MV-4-11 (cell line): ENCODE measurements at regions not wholly inside any gene's neighbourhood (a gene's known extent, or its start where the extent isn't known, plus 50 kb on each side); places are given as distances from the start of the nearest gene placed in this dataset.

ENCODE experiments used
- DNase-seq: peaks from one replicate; lab custom pipeline; 2025; lab: John Stamatoyannopoulos, UW

DNA sequence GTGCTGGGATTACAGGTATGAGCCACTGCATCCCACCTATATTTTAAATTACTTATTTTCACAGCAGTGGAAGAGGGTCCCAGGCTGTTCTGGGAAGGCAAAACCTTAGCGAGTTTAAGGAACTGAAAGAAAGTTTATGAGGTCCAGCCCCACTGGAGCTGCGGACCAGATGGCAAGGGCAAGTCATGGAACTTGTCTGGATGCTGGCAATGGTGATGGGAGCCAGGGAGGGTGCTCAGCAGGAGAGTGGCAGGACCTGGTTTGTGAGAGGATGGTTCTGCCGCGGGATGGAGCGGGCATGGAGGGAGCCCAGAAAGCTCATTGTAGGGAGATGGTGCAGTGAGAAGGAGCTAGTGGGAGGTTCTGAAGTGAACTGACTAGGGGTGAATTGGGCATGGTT lies 50.6 kb upstream of the SLC45A1 start:
- DNase-seq, result peak; percentile 23

DNA sequence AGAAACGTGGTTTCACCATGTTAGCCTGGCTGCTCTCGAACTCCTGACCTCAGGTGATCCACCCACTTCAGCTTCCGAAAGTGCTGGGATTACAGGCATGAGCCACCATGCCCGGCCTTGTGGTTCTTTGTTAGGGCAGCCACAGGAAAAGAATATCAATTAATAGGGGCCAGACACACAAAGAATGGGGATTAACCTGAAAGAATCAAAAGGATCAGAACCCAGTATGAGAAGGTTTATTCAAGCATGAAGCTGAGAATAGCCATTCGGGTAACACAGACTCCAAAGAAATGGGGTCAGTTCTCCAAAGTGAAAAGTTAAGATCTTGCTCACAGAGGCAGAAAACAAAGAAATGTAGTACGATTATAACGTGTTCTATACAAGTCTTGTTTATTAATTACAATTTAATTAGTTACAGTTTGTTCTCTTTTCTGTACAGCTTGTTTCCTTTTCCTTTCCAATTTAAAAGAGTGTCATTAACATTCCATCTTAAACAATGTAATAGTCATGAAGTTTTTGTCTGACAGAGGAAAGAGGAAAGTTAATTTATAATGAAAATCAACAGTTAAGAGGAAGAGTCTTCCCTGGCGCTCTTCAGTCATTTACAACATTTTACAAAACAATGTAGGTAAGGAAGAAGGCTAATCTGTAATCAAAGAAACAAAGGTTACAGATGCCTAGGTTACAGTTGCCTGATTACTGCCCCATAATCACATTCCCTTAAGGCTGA lies 51.3 kb upstream of the SLC45A1 start:
- DNase-seq, result no peak

DNA sequence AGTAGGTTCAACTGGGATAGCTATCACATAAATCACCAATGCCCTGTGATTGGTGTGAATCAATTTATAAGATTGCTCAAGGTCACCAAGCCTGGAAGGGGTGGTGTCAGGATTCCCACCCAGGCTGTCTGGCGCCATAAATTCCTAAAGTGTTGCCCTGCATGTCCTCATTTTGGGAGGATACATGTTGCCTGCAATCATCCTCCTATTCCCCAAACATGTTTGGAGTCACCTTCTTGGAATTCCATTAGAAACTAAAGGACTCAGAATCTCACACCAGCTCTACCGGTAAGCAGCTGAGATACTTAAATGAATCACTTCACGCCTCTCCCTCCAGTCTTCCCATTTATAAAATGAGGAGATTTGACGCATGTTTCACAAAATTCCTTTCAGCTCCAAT lies 54.1 kb upstream of the SLC45A1 start:
- no peak for DNase-seq

DNA sequence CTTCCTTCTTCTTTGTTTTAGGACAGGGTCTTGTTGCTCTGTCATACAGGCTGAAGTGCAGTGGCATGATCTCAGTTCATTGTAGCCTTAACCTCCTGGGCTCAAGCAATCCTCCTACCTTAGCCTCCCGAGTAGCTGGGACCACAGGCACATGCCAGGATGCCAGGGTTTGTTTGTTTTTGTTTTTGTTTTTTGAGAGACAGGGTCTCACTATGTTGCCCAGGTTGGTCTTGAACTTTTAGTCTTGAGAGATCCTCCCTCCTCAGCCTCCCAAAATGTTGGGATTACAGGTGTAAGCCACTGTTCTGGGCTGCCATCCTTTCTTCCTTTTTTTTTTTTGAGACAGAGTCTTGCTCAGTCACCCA lies 56.5 kb upstream of the SLC45A1 start:
- no peak for DNase-seq

DNA sequence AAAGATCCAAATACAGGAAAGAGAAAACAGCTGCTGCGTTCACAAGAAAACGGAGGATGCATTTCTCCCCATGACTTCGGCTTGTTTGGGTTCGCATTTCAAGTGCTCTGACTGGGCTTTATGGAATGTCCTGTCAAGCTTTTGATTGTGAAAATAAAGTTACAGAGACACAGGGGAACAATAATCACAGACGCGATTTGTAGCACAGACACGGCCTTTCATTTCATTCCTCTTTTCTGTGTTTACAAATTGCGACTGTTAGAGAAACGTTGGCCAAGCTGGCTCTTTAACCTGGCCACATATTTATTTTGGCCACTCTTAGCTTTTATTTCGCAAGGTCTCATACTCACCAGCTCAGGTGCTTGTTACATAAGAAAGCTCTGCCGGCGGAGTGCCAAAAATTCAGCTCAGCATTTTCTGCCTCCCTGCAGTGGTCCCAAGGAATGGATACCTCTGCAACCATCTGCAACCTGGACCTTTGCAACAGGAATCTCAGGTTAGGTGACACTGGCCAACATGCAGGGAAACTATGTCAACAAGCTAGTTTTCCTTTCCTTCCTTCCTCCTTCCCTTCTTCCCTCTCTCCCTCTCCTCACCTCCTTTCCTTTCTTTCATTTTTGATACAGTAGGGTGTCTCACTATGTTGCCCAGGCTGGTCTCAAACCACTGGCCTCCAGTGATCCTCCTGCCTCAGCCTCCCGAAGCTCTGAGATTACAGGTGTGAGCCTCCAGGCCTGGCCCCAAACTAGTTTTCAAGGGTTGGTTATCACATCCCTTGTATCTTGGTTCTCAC lies 58.2 kb upstream of the SLC45A1 start:
- DNase-seq, result no peak

DNA sequence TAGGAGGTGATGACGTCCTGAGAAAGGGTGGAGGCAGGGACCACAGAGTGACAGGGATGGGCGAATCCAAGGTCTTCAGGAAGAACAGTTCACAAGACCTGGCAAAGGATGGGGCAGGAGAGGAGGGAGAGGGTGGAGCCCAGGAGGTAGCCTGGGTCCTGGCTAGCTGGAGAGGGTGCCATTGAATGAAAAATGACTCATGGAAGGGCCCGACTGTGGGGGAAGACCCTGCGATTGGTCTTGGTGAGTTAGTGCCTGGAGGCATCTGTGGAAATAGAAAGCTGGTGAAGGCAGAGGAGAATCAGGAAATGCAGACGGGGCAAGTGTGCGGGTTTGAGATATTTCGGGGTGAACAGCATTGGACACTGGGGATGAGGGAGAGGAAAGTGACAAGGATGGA lies 60.3 kb upstream of the SLC45A1 start:
- DNase-seq, result no peak

DNA sequence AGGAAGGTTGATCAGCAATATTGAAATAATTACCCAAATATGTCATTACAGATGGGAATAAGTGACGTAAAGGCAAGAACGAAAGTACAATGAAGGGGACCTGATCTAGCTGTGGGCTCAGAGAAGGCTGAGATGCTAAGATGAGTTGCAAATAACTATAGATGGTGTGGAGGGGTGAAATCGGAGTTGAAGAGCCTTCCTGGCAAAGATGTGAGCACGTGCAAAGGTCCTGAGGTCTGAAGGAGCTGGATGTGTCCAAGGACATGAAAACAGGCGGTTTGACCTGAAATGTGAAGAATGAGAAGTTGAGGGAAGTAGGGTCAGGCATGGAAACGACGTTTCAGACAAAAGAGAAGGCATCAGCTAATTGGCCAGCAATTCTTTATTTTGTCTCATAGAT lies 61.6 kb upstream of the SLC45A1 start:
- no peak for DNase-seq

DNA sequence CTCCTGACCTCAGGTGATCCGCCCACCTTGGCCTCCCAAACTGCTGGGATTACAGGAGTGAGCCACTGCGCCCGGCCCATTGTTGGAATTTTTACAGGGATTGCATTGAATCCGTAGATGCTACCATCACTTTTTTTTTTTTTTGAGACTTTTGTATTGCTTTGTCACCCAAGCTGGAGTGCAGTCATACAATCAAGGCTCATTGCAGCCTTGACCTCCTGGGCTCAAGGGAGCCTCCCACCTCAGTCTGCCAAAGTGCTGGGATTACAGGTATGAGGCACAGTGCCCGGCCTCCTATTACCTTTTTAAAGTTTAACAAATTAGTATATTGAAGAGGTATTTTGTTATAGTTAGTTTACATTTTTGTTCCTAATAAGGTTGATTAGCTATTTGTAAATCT lies 62.2 kb upstream of the SLC45A1 start:
- no peak for DNase-seq

DNA sequence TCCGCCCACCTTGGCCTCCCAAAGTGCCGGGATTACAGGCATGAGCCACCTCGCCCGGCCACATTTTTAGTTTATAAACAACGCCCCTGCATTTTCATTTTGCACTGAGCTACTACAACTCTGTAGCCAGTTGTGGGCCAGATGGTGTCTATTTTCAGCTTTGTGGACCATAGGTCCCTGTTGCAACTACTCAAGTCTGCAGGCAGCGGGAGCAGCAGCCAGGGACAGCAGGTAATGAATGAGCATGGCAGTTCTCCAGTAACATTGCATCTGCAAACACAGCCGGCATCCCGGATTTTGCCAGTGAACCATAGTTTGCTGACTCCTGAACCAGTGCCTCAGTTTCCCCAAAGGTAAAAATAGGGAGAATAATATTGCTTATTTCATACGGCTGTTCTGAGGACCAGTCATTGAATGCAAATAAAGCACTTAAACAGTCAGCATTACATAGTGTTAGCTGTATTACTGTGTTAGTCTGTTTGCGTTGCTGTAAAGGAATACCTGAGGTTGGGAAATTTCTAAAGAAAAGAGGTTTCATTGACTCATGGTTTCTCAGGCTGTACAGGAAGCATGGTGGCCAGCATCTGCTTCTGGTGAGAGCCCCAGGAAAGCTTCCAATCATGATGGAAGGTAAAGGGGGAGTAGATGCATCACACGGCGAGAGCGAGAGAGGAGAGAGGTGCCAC lies 65.5 kb upstream of the SLC45A1 start:
- no peak for DNase-seq

DNA sequence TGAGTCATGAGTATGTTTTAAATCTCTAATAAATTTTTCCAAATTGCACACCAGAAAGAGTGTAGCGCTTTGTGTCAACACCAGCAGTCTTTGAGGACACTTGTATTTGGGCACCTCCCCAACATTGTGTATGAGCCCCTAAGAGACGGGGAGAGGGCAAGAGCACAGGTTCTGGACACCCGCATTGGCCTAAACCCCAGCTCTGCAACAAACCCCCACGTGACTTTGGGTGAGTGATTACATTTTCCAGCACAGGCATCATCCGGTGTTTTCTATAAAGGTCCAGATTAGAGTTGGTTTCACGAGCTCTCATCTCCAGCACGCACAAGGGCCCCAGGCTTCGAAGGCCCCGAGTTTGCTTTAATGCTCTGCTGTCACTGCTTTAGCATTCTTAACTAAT lies 66.3 kb upstream of the SLC45A1 start:
- DNase-seq, result no peak

DNA sequence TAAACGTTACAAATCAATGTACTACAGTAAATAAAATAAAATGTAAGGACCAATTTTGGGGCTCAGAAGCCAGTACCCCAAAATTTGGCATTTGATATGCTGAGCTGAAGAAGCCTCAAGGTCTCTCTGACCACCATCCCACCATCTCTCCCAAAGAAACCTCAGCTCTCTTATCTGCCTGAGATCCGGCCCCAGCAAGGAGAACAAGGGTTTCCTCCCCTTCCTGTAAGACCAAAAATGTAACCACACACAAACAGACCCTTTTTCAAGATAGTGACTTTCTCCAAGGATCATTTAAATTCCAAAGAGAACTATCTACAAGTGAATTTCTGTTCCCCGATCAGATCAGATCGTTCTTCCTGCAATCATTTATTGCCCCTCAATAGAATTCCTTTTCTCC lies 68.1 kb upstream of the SLC45A1 start:
- DNase-seq, result no peak

DNA sequence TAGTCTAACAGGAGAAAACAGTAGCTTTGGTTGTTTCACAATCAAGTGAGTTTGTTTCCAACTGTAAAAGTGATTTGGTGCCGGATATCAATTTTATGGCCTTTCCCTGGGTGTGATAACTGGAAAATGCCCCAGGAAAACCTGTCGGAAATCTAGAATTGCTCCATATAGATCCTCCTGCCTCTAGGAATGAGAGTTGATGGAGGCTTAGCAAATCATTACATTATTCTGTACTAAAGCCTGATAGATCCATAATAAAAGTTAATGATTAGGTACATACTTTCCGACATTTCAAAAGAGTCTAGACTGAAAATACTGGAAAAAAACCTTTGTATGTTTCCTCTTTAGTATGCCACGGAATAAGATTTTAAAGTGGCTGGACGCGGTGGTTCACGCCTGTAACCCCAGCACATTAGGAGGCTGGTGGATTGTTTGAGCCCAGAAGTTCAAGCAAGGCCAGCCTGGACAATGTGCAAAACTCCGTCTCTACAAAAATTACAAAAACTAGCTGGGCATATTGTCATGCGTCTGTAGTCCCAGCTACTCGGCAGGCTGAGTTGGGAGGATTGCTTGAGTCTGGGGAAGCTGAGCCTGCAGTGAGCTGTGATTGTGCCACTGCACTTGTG lies 70.0 kb upstream of the SLC45A1 start:
- DNase-seq, result no peak

DNA sequence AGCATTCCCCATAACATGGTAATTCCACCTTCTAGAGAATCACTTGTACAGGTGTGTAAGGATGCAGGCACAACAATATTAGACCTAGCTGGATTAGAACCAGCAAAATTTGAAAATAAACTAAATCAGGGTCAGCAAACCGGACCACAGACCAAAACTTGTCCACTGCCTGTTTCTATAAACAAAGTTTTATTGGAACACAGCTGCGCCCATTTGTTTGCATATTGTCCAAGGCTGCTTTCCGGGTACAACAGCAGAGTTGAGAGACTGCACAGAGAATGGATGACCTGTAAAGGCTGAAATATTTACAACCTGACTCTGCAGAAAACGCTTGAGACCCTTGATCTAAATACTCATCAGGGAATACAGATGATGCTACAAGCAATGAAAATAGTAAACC lies 73.6 kb upstream of the SLC45A1 start:
- DNase-seq, result no peak

DNA sequence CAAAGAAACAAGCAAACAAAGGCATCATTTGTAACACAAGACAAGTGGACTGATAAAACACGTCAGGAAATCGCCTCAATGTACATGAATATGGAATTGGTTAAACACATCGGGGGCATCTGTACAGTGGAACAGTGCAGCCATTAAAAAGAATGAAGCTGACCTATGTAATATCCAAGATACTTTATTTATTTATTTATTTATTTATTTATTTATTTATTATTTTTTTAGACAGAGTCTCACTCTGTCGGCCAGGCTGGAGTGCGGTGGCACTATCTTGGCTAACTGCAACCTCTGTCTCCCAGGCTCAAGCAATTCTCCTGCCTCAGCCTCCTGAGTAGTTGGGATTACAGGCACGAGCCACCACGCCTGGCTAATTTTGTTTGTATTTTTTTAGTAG lies 75.4 kb upstream of the SLC45A1 start:
- DNase-seq, result no peak

DNA sequence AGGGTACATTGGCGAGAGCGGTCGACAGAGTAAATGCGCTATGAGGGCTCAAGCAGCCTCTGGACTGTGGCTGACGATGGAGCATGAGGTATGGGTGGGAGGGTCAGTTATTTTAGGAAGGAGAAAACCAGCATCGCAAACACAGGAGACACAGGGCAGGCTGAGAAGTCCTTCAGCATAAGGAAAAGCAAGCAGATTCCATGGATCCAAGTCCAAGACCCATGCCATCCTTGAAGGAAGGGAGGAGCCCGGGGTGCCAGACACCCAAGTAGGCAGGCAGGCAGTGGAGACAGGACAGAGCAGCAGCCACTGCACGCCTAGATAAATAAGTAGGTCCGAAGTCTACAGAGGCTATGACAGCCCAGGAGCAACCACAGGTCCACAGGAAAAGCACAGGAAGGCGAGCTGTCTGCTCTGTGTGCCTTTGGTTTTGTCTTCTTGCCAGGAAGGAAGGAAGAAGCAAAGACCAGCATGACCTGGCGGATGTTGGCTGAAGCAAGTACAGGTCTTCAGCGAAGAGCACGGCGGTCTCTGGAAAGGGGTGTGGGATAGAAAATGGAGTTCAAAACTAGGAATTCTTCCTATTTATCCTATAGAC lies 76.4 kb upstream of the SLC45A1 start:
- DNase-seq, result no peak

DNA sequence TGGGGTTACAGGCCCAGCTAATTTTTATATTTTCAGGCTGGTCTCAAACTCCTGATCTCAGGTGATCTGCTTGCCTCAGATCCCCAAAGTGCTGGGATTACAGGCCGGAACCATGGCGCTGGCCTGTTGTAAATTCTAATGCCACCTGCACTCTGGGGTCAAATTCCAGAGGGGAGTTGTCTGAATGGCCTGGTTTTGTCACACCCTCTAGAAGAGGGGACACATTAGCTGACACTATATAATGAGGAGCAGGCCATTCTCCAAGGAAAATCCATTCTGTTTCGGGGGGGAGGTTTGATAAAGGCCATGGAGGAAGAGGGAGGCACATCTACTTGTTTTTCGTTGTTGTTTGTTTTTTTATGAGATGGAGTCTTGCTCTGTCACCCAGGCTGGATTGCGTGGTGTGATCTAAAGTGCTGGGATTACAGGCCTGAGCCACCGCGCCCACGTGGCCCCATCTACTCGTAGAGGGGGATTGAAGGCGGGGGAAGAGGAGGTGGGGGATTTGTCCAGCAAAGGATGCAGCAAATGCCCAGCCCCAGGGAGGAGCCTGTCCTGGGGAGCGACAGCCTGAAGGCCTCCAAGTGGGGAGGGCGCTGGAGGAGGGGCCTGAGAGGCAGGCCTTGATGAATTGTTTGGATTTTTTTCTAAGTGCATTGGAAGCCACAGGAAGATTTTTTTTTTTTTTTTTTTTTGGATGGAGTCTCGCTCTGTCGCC lies 78.4 kb upstream of the SLC45A1 start:
- no peak for DNase-seq

DNA sequence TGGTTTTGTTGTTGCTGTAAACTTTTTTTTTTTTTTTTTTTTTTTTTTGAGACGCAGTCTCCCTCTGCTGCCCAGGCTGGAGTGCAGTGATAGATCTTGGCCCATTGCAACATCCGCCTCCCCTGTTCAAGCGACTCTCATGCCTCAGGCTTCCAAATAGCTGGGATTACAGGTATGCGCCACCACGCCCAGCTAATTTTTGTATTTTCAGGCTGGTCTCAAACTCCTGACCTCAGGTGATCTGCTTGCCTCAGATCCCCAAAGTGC lies 78.9 kb upstream of the SLC45A1 start:
- no peak for DNase-seq

DNA sequence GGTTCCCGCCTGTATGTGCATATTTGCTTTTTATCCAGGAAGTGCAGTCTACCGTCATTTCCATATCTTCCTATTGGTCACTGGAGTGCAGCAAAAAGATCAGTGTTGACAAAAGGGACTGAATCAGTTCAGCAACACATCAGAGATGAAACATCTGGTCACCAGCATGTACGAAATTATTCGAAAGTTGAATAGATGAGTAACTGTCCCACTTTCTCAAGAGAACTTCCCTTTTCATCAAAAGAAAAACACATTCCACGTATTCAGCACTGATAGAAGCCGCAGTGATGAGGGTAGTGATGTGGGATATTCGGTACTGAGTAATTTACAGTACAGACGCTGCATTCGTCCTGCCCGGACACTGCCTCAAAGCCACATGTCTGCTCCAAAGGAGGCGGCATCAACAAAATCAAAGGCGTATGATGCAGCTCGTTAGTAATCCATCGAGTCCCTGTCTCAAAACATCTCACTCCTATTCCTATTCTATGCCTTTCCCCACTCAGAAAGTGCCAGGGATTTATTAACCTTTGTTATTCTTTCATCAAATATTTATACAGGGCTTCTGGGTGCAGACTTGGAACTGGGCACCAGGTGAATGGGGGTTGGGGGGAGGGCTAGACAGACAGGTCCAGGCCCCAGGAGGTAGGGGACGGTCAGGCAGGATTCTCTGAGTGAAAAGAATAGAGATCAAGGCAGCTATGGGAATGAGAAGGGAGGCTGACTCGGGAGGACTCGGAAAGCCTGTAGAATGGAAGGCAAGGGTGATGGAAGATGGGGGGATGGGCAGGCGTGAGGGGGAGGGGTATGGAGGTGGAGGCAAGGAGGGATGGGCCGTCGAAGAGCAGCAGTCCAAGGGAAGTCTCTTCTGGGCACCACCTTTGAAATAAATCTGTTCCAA lies 79.5 kb upstream of the SLC45A1 start:
- DNase-seq, result peak; percentile 82

DNA sequence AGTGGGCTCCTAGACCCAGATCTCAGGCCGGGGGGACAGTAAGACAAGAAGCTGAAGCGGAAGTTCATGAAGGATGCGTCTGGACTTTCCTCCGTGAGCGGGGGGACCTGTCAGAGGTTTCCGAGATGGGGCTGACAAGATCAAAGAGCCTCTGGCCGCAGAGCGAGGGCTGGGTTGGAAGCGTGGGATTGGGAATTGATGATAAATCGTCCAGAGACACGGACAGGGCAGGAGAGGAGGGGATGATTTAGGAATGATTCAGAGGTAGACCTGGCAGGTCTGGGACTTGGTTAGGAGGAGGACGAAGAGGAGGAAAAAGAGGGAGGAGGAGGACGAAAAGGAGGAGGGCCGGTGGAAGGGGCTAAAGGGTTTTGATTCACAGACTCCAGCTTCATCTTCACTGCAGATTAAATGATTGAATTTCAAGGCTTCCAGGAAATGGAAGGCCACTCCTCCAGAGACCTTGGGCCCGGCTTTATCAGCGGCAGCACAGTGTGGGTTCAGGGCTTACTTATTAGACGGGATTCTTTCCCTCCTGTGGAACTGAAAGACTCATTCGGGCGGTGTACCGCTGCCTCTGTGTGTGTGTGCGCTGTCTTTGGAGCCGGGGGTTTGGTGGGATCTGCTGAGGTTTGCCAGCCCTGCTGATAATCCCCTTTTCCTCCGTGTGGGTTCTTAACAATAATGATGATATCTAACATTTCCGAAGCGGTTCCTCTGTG lies 85.7 kb upstream of the SLC45A1 start:
- DNase-seq, result peak; percentile 33

DNA sequence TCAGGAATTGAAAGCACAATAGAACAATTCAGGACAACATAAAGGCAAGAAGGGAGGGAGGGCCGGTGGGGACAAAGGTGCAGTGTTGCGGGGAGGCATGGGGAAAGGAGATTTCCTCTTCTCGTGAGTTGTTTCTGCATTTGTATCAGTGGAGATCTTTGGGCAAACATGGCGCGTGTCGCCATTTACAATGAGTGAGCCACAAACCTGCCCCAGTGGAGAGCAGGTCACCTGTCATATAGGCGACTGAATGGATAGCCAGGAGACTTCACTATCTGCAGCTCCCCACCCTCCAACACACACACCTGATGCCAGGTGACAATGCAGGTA lies 87.7 kb upstream of the SLC45A1 start:
- no peak for DNase-seq
